Stomach (tissue), 8 donors: ENCODE measurements at regions not wholly inside any gene's neighbourhood (a gene's known extent, or its start where the extent isn't known, plus 50 kb on each side); places are given as distances from the start of the nearest gene placed in this dataset.

ENCODE experiments used
- DNase-seq, 2 donors: peaks; one replicate each; pipeline versions ENCODE4 v3.0.0 to v3.0.0-alpha.2; 2013 to 2019
- H3K27ac ChIP-seq, 5 donors: fragments of 200-600 bp in 4 of 5; sonication (generic) in 4 of 5; one replicate each; pipeline ENCODE4 v1.5.1; 2013 to 2019; ENCODE audit warnings: mild to moderate bottlenecking in 1 of 5, moderate library complexity in 1 of 5
- H3K27me3 ChIP-seq, 3 donors: fragments of 200-600 bp; sonication (generic); one replicate each; pipeline ENCODE4 v1.5.1; 2017 to 2019; ENCODE audit warnings: mixed run types in 1 of 3
- H3K36me3 ChIP-seq, 4 donors: fragments of 200-600 bp; sonication (generic); 1 replicate in 3 of 4; 2 replicates in 1 of 4; pipeline ENCODE4 v1.5.1; 2016 to 2019
- H3K4me1 ChIP-seq, 4 donors: fragments of 200-600 bp; sonication (generic); one replicate each; pipeline ENCODE4 v1.5.1; 2016 to 2019
- H3K4me3 ChIP-seq, 4 donors: fragments of 200-600 bp; sonication (generic) in 3 of 4; one replicate each; pipeline ENCODE4 v1.5.1; 2016 to 2019; ENCODE audit warnings: mild to moderate bottlenecking in 1 of 4
- H3K9me3 ChIP-seq, 4 donors: fragments of 200-600 bp; sonication (generic); one replicate each; pipeline ENCODE4 v1.5.1; 2016 to 2019
- CTCF ChIP-seq, 7 experiments: fragments of 450-650 bp in 4 of 7; fragments of 200-600 bp in 3 of 7; sonication (generic) in 3 of 7; IDR thresholded peaks; one replicate each; pipeline ENCODE4 v1.5.1; 2016 to 2019; ENCODE audit warnings: antibody characterized with exemption in 7 of 7, control low read depth in 2 of 7, mild to moderate bottlenecking in 1 of 7
- EP300 ChIP-seq: sonication (generic); formaldehyde crosslinking; IDR thresholded peaks from one replicate; pipeline ENCODE4 v1.6.1; 2017; ENCODE audit warnings: antibody characterized with exemption
- POLR2A ChIP-seq, 4 donors: fragments of 450-650 bp; IDR thresholded peaks; one replicate each; pipeline ENCODE4 v1.6.1; 2016; ENCODE audit warnings: antibody characterized with exemption in 4 of 4, control low read depth in 2 of 4, mild to moderate bottlenecking in 1 of 4, moderate library complexity in 1 of 4
- POLR2AphosphoS5 ChIP-seq, 3 donors: sonication (generic); formaldehyde crosslinking; IDR thresholded peaks; one replicate each; pipeline ENCODE4 v1.6.1; 2016; ENCODE audit warnings: antibody characterized with exemption in 3 of 3
- WGBS, 5 donors: extraction: QIAGEN DNeasy Blood & Tissue Kit in 3 of 5; methylation state at CpG; one replicate each; pipeline versions ENCODE4 v1.1.5 to v1.1.7; 2013 to 2018; 5-methylcytosine and 5-hydroxymethylcytosine counted together
- intact Hi-C: fragments of 100-400 bp; cut with DNase I; formaldehyde crosslinking; loops from one replicate; pipeline ENCODE4 v1.15.1; 2023; ENCODE audit warnings: low total_unique reads
- donor health status: healthy with polysubstance abuse.
- donor health status: Bipolar disorder and iron deficiency.
- donor health status: healthy.

- intact Hi-C loops, result no loop called here
- H3K27me3 ChIP-seq, result no peaks in the 10 kb centered on the region
- no peak for DNase-seq
- 56 to 72% (median 68%) methylated on average over 4 of the region's 4 CpGs for WGBS, 5 donors
- no peaks in the 10 kb centered on the region for H3K9me3 ChIP-seq
- TF ChIP-seq POLR2AphosphoS5 (IDR thresholded peaks at IDR 0.05) (no peak), POLR2A (IDR thresholded peaks at IDR 0.05) (no peak), CTCF (IDR thresholded peaks at IDR 0.05) (no peak), EP300 (no peak)
- H3K4me1 ChIP-seq, result no peaks in the 10 kb centered on the region
- no peaks in the 10 kb centered on the region for H3K36me3 ChIP-seq
- no peak overlapping the region for H3K4me3 ChIP-seq
- H3K27ac ChIP-seq, result no peak overlapping the region
Observed at GRCh38 chr5:44868541-44868940, 59.8 kb downstream of the MRPS30 start.

- 44 to 59% (median 53%) methylated on average over 2 of the region's 2 CpGs for WGBS, 5 donors
- intact Hi-C loops, result no loop called here
Observed at GRCh38 chr5:44869928-44870327, 61.2 kb downstream of the MRPS30 start.

GRCh38 chr5:44870430-44870829 lies 61.7 kb downstream of the MRPS30 start:
- TF ChIP-seq CTCF (IDR thresholded peaks at IDR 0.05), result no peak
- no peak for TF ChIP-seq POLR2AphosphoS5 (IDR thresholded peaks at IDR 0.05)
- no peak for TF ChIP-seq POLR2A (IDR thresholded peaks at IDR 0.05)
- no peak overlapping the region for H3K27ac ChIP-seq
- no peaks in the 10 kb centered on the region for H3K27me3 ChIP-seq
- H3K9me3 ChIP-seq, result no peaks in the 10 kb centered on the region
- no peaks in the 10 kb centered on the region for H3K36me3 ChIP-seq
- no peaks in the 10 kb centered on the region for H3K4me1 ChIP-seq
- H3K4me3 ChIP-seq, result no peak overlapping the region
- intact Hi-C loops, result no loop called here
- no peak for DNase-seq

More at GRCh38 chr5:44869928-44870327, 61.2 kb downstream of the MRPS30 start:
- Histone ChIP-seq H3K36me3 (no peaks in the 10 kb centered on the region), H3K27ac (no peak overlapping the region), H3K4me3 (no peak overlapping the region), H3K9me3 (no peaks in the 10 kb centered on the region), H3K4me1 (no peaks in the 10 kb centered on the region), H3K27me3 (no peaks in the 10 kb centered on the region)
- TF ChIP-seq POLR2A (IDR thresholded peaks at IDR 0.05) (no peak), EP300 (no peak), CTCF (IDR thresholded peaks at IDR 0.05) (no peak), POLR2AphosphoS5 (IDR thresholded peaks at IDR 0.05) (no peak)
- DNase-seq, result no peak

GRCh38 chr5:44871401-44871800 lies 62.7 kb downstream of the MRPS30 start:
- no peaks in the 10 kb centered on the region for H3K4me1 ChIP-seq
- WGBS, 5 donors, result 48 to 53% (median 51%) methylated on average over 2 of the region's 2 CpGs
- intact Hi-C loops, result no loop called here

More at GRCh38 chr5:44871401-44871800, 62.7 kb downstream of the MRPS30 start:
- Histone ChIP-seq H3K36me3 (no peaks in the 10 kb centered on the region), H3K27ac (no peak overlapping the region), H3K9me3 (no peaks in the 10 kb centered on the region), H3K4me3 (no peak overlapping the region), H3K27me3 (no peaks in the 10 kb centered on the region)
- no peak for DNase-seq
- TF ChIP-seq EP300, result no peak
- TF ChIP-seq POLR2AphosphoS5 (IDR thresholded peaks at IDR 0.05), result no peak
- no peak for TF ChIP-seq CTCF (IDR thresholded peaks at IDR 0.05)
- no peak for TF ChIP-seq POLR2A (IDR thresholded peaks at IDR 0.05)
